ENCODE measurements at regions not wholly inside any gene's neighbourhood (a gene's known extent, or its start where the extent isn't known, plus 50 kb on each side); places are given as distances from the start of the nearest gene placed in this dataset.
"Not testable (repeated sequence)": the region's sequence is repeated elsewhere in the genome, so short reads cannot be mapped to it uniquely, and the experiment has no call there.

DNA sequence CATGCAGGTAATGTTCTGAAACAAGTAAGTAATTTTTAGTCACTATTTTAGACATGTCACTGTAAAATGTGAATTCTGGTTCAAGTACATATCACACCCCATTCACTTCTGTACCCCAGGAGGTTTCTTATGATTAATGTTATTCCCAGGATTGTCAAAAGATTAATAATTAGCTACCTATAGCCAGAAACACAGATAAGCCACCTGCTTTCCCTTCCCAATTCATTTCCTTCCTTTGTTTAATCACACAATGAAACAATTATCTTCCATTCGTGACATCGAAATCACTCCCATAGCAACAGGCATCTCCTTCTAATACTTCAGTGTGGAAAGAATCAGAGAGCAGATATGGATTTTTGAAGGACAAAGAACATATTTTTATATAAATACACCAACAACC, 1650.3 kb upstream of the CELF4 start:
- Histone ChIP-seq H3K4me1 (no peaks in the 10 kb centered on the region), H3K36me3 (no peaks in the 10 kb centered on the region), H3K9me3 (peaks cover 0 to 3% of the 10 kb centered on the region in 2 donors), H3K27ac (no peak overlapping the region), H3K27me3 (no peaks in the 10 kb centered on the region), H3K4me3 (no peak overlapping the region)
- WGBS, 2 donors (ENCODE audit: low coverage in 1 of 2): 75 to 86% methylated on average over 2 of the region's 2 CpGs
- no peak for DNase-seq
- TF ChIP-seq POLR2A (IDR thresholded peaks at IDR 0.05) (no peak), EP300 (IDR thresholded peaks at IDR 0.05; ENCODE audit: low read depth) (no peak)
- intact Hi-C loops (cut with DNase I; ENCODE audit: low total_unique reads): no loop called here
- in situ Hi-C loops (cut with MboI; ENCODE audit: low pct_ligation_motif_present in 1 of 4, low pct_unique_long_range_greater_than_20kb in 1 of 4, low sequenced_read_pairs in 3 of 4): no loop called here

DNA sequence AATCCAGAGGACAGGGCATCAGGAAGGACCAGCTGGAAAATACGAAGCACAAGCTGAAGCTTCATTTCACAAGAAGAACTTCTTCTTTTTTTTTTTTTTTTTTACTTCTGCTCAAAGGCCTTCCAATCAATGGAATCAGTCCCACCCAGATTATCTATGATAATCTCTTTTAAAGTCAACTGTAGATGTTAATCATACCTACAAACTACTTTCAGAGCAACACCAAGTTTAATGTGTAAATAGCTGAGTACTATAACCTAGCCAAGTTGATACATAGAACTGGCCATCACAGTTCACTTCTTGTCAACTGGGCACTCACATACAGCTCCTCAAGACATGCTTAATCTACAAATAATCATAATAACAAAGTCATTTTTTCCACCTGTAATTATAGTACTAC, 1645.9 kb upstream of the CELF4 start:
- no peaks in the 10 kb centered on the region for H3K4me1 ChIP-seq
- no peak overlapping the region for H3K27ac ChIP-seq
- no peak for TF ChIP-seq EP300 (IDR thresholded peaks at IDR 0.05; ENCODE audit: low read depth)
- TF ChIP-seq POLR2A (IDR thresholded peaks at IDR 0.05): no peak
- TF ChIP-seq POLR2AphosphoS5 (IDR thresholded peaks at IDR 0.05): no peak
- no peak for TF ChIP-seq CTCF (IDR thresholded peaks at IDR 0.05)
- no peak overlapping the region for H3K4me3 ChIP-seq
- DNase-seq: no peak
- in situ Hi-C loops (cut with MboI; ENCODE audit: low pct_ligation_motif_present in 1 of 4, low pct_unique_long_range_greater_than_20kb in 1 of 4, low sequenced_read_pairs in 3 of 4): no loop called here
- no peaks in the 10 kb centered on the region for H3K27me3 ChIP-seq
- H3K9me3 ChIP-seq: peaks cover 0 to 3% of the 10 kb centered on the region in 2 donors
- intact Hi-C loops (cut with DNase I; ENCODE audit: low total_unique reads): no loop called here
- no peaks in the 10 kb centered on the region for H3K36me3 ChIP-seq
- 76 to 79% methylated on average over 1 of the region's 1 CpG for WGBS, 2 donors (ENCODE audit: low coverage in 1 of 2)

GRCh38 chr18:39209173-39209572, 1643.6 kb upstream of the CELF4 start:
- WGBS, 2 donors (ENCODE audit: low coverage in 1 of 2): 75 to 77% methylated on average over 1 to 2 of the region's 2 CpGs
- Histone ChIP-seq H3K4me3 (no peak overlapping the region), H3K27me3 (no peaks in the 10 kb centered on the region), H3K4me1 (no peaks in the 10 kb centered on the region), H3K27ac (no peak overlapping the region), H3K36me3 (no peaks in the 10 kb centered on the region), H3K9me3 (no peaks in the 10 kb centered on the region)
- TF ChIP-seq EP300 (IDR thresholded peaks at IDR 0.05; ENCODE audit: low read depth) (no peak), CTCF (IDR thresholded peaks at IDR 0.05) (no peak), POLR2AphosphoS5 (IDR thresholded peaks at IDR 0.05) (no peak), POLR2A (IDR thresholded peaks at IDR 0.05) (no peak)
- DNase-seq: no peak
- in situ Hi-C loops (cut with MboI; ENCODE audit: low pct_ligation_motif_present in 1 of 4, low pct_unique_long_range_greater_than_20kb in 1 of 4, low sequenced_read_pairs in 3 of 4) (no loop called here), intact Hi-C loops (cut with DNase I; ENCODE audit: low total_unique reads) (no loop called here)

DNA sequence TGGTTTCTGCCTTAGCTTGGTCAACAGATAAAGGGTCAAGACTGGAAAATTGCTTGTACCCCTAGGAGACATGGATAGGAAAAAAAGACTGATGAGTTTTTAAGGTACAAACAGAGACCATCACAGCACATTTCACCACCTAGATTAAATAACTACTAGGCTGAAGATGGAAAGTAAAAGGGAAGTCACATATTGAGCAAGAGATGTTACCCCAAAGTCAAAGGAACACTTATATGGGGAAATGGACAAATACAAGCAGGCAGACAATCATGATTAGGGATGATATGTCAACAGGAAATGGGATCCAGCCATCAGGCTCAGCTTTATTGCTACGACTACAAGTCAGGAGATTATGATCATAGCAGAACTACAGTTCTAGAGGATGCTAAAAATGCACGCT, 1643.1 kb upstream of the CELF4 start:
- Histone ChIP-seq H3K4me3 (no peak overlapping the region), H3K9me3 (no peaks in the 10 kb centered on the region), H3K27me3 (no peaks in the 10 kb centered on the region), H3K27ac (no peak overlapping the region), H3K4me1 (no peaks in the 10 kb centered on the region), H3K36me3 (no peaks in the 10 kb centered on the region)
- TF ChIP-seq POLR2A (IDR thresholded peaks at IDR 0.05) (no peak), EP300 (IDR thresholded peaks at IDR 0.05; ENCODE audit: low read depth) (no peak), POLR2AphosphoS5 (IDR thresholded peaks at IDR 0.05) (no peak), CTCF (IDR thresholded peaks at IDR 0.05) (no peak)
- 63 to 75% methylated on average over 1 to 2 of the region's 2 CpGs for WGBS, 2 donors (ENCODE audit: low coverage in 1 of 2)
- in situ Hi-C loops (cut with MboI; ENCODE audit: low pct_ligation_motif_present in 1 of 4, low pct_unique_long_range_greater_than_20kb in 1 of 4, low sequenced_read_pairs in 3 of 4) (no loop called here), intact Hi-C loops (cut with DNase I; ENCODE audit: low total_unique reads) (no loop called here)
- DNase-seq: no peak

DNA sequence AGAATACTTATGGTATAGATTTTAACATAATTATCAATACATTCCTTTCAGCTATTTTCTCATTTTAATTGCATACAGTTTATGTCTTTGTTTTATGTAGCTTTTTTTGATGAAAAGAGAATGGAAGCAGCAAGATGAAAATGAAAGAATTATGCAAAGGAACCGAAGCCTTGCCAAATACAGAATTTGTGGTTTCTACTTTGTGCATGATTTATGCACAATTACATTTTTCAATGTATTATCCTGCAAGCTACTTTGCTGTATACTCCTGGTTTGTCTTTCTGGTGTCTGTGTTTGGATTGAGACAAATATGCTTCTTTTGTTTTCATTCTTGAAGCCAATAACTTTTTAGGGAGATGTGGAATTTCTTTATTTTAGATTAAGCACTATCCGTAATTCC, 1642.6 kb upstream of the CELF4 start:
- H3K4me3 ChIP-seq: no peak overlapping the region
- TF ChIP-seq POLR2A (IDR thresholded peaks at IDR 0.05): no peak
- no peak for TF ChIP-seq CTCF (IDR thresholded peaks at IDR 0.05)
- no peak for TF ChIP-seq POLR2AphosphoS5 (IDR thresholded peaks at IDR 0.05)
- TF ChIP-seq EP300 (IDR thresholded peaks at IDR 0.05; ENCODE audit: low read depth): no peak
- H3K4me1 ChIP-seq: no peaks in the 10 kb centered on the region
- H3K27ac ChIP-seq: no peak overlapping the region
- no peaks in the 10 kb centered on the region for H3K27me3 ChIP-seq
- intact Hi-C loops (cut with DNase I; ENCODE audit: low total_unique reads): no loop called here
- no peaks in the 10 kb centered on the region for H3K9me3 ChIP-seq
- WGBS, 2 donors (ENCODE audit: low coverage in 1 of 2): 50 to 57% methylated on average over 2 of the region's 2 CpGs
- in situ Hi-C loops (cut with MboI; ENCODE audit: low pct_ligation_motif_present in 1 of 4, low pct_unique_long_range_greater_than_20kb in 1 of 4, low sequenced_read_pairs in 3 of 4): no loop called here
- no peak for DNase-seq
- no peaks in the 10 kb centered on the region for H3K36me3 ChIP-seq

DNA sequence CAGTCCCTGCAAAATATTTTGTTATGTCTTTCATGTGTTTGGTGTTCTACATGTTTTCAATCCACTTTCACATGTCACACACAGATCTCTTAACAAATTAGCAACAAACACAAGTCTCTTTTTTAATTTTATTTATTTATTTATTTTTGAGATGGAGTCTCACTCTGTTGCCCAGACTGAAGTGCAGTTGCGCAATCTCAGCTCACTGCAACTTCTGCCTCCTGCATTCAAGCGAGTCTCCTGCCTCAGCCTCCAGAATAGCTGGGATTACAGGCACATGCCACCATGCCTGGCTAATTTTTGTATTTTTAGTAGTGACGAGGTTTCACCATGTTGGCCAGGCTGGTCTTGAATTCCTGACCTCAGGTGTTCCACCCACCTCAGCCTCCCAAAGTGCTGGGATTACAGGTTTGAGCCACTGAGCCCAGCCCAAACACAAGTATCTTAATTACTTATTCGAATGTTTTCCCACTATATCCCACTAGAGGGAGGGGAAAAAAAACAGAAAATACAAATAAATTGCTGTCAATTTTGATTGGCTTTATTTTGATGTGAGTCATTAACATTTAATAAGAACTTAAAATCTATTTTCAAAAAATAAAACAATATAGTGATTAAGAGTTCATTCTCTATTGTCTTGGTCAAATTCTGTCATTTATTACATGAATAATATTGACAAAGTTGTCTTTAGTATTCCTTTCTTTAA, 1641.0 kb upstream of the CELF4 start:
- H3K4me1 ChIP-seq; H3K27me3 ChIP-seq; in situ Hi-C loops (cut with MboI; ENCODE audit: low pct_ligation_motif_present in 1 of 4, low pct_unique_long_range_greater_than_20kb in 1 of 4, low sequenced_read_pairs in 3 of 4); DNase-seq; H3K27ac ChIP-seq; H3K36me3 ChIP-seq; H3K9me3 ChIP-seq; H3K4me3 ChIP-seq; intact Hi-C loops (cut with DNase I; ENCODE audit: low total_unique reads): not testable (repeated sequence)
- WGBS, 2 donors (ENCODE audit: low coverage in 1 of 2): 90% methylated on average over 3 to 4 of the region's 4 CpGs
